ENCODE measurements at regions not wholly inside any gene's neighbourhood (a gene's known extent, or its start where the extent isn't known, plus 50 kb on each side); places are given as distances from the start of the nearest gene placed in this dataset.

GRCh38 chr14:56720703-56721460, 89.4 kb downstream of the OTX2 start:
- Histone ChIP-seq H3K14ac (ENCODE audit: insufficient read length) (no peak overlapping the region), H2BK15ac (ENCODE audit: low read length) (no peak overlapping the region), H3K4me3 (ENCODE audit: extremely low read depth in 1 of 4, insufficient read depth in 2 of 4, low read depth in 3 of 4, low read length in 4 of 4) (no peak overlapping the region), H3K56ac (replicated peaks; ENCODE audit: insufficient read length, low read depth, low read length) (no peak overlapping the region), H3K36me3 (ENCODE audit: control insufficient read depth in 2 of 4, insufficient read depth in 4 of 4, low read length in 3 of 4) (no peaks in the 10 kb centered on the region), H4K91ac (replicated peaks; ENCODE audit: insufficient read length, low read length) (no peak overlapping the region), H3K23ac (ENCODE audit: insufficient read length) (no peak overlapping the region), H3K23me2 (ENCODE audit: low read depth, low read length) (no peaks in the 10 kb centered on the region), H2BK5ac (ENCODE audit: low read depth, low read length) (no peak overlapping the region), H3K79me2 (ENCODE audit: control insufficient read depth in 1 of 2, insufficient read depth in 2 of 2, low read length in 2 of 2) (no peaks in the 10 kb centered on the region), H3K27me3 (replicated peaks in 1 of 4; ENCODE audit: control insufficient read depth in 3 of 4, extremely low read depth in 1 of 4, insufficient read depth in 3 of 4, low read length in 3 of 4) (no peaks in the 10 kb centered on the region; a peak in 1 of 7 replicates), H3K4ac (replicated peaks; ENCODE audit: insufficient read length, low read depth, low read length) (no peak overlapping the region), H2BK20ac (ENCODE audit: low read length) (no peak overlapping the region), H4K20me1 (replicated peaks in 1 of 2; ENCODE audit: control insufficient read depth in 1 of 2, insufficient read depth in 2 of 2, low read length in 2 of 2) (no peaks in the 10 kb centered on the region), H3K27ac (ENCODE audit: low read depth, low read length) (no peak overlapping the region), H3K4me1 (replicated peaks in 1 of 4; ENCODE audit: control insufficient read depth in 3 of 4, insufficient read depth in 4 of 4, low read length in 3 of 4) (peaks cover 0 to 8% (median 0%) of the 10 kb centered on the region in 4 experiments; a peak in 3 of 7 replicates), H4K8ac (ENCODE audit: extremely low read depth, insufficient read depth, low read length) (no peak overlapping the region), H2BK12ac (ENCODE audit: low read depth, low read length) (no peak overlapping the region), H3K4me2 (ENCODE audit: insufficient read depth in 1 of 2, low read depth in 2 of 2, low read length in 2 of 2) (no peak overlapping the region), H2AK5ac (ENCODE audit: low read depth, low read length) (no peak overlapping the region), H2AFZ (ENCODE audit: low read length) (no peak overlapping the region), H2BK120ac (replicated peaks; ENCODE audit: low read depth, low read length) (no peak overlapping the region), H4K5ac (ENCODE audit: insufficient read length, low read depth, low read length) (no peak overlapping the region), H3K9ac (replicated peaks in 1 of 4; ENCODE audit: extremely low read depth in 1 of 4, low read depth in 3 of 4, low read length in 3 of 4) (no peak overlapping the region), H3K9me3 (ENCODE audit: insufficient read depth in 2 of 2, low read depth in 1 of 2, low read length in 1 of 2) (no peaks in the 10 kb centered on the region), H3K79me1 (ENCODE audit: low read depth, low read length) (no peaks in the 10 kb centered on the region), H3K18ac (ENCODE audit: extremely low read depth, low read length) (no peak overlapping the region)
- ChIA-PET POLR2A (ENCODE audit: partially characterized antibody) (no interaction called here), CTCF (ENCODE audit: partially characterized antibody) (interaction anchor here (1.0 to 2.4 kb wide), 7 partner anchors 12 to 233 kb away, joined by 3 to 9 read pairs (median 4); no protein-coding TSS in a partner anchor)
- FAIRE-seq: no peak
- 85% methylated on average over 4 of the region's 4 CpGs; no CpG with 5 or more reads in 1 of the 2 experiments for WGBS, 2 experiments (ENCODE audit: extremely low coverage in 1 of 2, insufficient coverage in 1 of 2, insufficient read length in 1 of 2, insufficient replicate concordance in 2 of 2, low coverage in 1 of 2, low lambda C conversion rate in 2 of 2, missing lambda C conversion rate in 1 of 2)
- no peak for DNase-seq (ENCODE audit: low read depth in 1 of 2, low spot score in 2 of 2)
- TF ChIP-seq SRF (IDR thresholded peaks at IDR 0.05; ENCODE audit: low read depth, low read length): no peak
- no peak for TF ChIP-seq SP1 (IDR thresholded peaks at IDR 0.05; ENCODE audit: low read depth, low read length)
- TF ChIP-seq TCF12 (IDR thresholded peaks at IDR 0.05; ENCODE audit: low read depth, low read length): no peak
- no peak for TF ChIP-seq RAD21 (IDR thresholded peaks at IDR 0.05 in 1 of 2, conservative IDR thresholded peaks at IDR 0.05 in 1 of 2; ENCODE audit: low read depth in 2 of 2, low read length in 2 of 2)
- TF ChIP-seq BCL11A (IDR thresholded peaks at IDR 0.05; ENCODE audit: low read depth in 2 of 2, low read length in 2 of 2): no peak
- TF ChIP-seq SP2 (IDR thresholded peaks at IDR 0.05; ENCODE audit: low read length): no peak
- no peak for TF ChIP-seq GABPA (IDR thresholded peaks at IDR 0.05; ENCODE audit: borderline replicate concordance, insufficient read depth, low read length)
- no peak for TF ChIP-seq TAF7 (optimal IDR thresholded peaks at IDR 0.05; ENCODE audit: borderline replicate concordance, low read depth, low read length)
- no peak for TF ChIP-seq SAP30 (IDR thresholded peaks at IDR 0.05; ENCODE audit: insufficient read depth, insufficient replicate concordance, low read length)
- TF ChIP-seq NRF1 (IDR thresholded peaks at IDR 0.05; ENCODE audit: low read depth, low read length): no peak
- no peak for TF ChIP-seq CBX8 (IDR thresholded peaks at IDR 0.05; ENCODE audit: borderline replicate concordance, low read depth, low read length)
- TF ChIP-seq MAFK (IDR thresholded peaks at IDR 0.05; ENCODE audit: low read depth, low read length): no peak
- TF ChIP-seq EP300 (IDR thresholded peaks at IDR 0.05; ENCODE audit: borderline replicate concordance in 1 of 2, low read depth in 2 of 2, low read length in 2 of 2): no peak

Data from H1 (cell line).